ENCODE measurements at regions not wholly inside any gene's neighbourhood (a gene's known extent, or its start where the extent isn't known, plus 50 kb on each side); places are given as distances from the start of the nearest gene placed in this dataset.

- no peak for DNase-seq
These were observed 73.8 kb upstream of the CAV2 start for GRCh38 chr7:116425647-116426209.

GRCh38 chr7:116426428-116427156 is 72.9 kb upstream of the CAV2 start:
- no peak for DNase-seq

- DNase-seq, result no peak
These were observed 69.4 kb upstream of the CAV2 start for GRCh38 chr7:116429986-116430619.

GRCh38 chr7:116431787-116432526 is 67.6 kb upstream of the CAV2 start:
- no peak for DNase-seq

GRCh38 chr7:116432527-116432916 is 67.0 kb upstream of the CAV2 start:
- DNase-seq, result no peak

GRCh38 chr7:116433246-116433645 is 66.3 kb upstream of the CAV2 start:
- DNase-seq, result no peak

GRCh38 chr7:116434820-116435341 is 64.7 kb upstream of the CAV2 start:
- no peak for DNase-seq

GRCh38 chr7:116436305-116436826 is 63.2 kb upstream of the CAV2 start:
- no peak for DNase-seq

- no peak for DNase-seq
These were observed 61.3 kb upstream of the CAV2 start for GRCh38 chr7:116438267-116438666.

GRCh38 chr7:116439005-116439404 is 60.5 kb upstream of the CAV2 start:
- no peak for DNase-seq

- no peak for DNase-seq
These were observed 59.5 kb upstream of the CAV2 start for GRCh38 chr7:116439841-116440549.

- no peak for DNase-seq
These were observed 58.0 kb upstream of the CAV2 start for GRCh38 chr7:116441534-116441933.

GRCh38 chr7:116443101-116443523 is 56.4 kb upstream of the CAV2 start:
- no peak for DNase-seq

- no peak for DNase-seq
These were observed 55.9 kb upstream of the CAV2 start for GRCh38 chr7:116443646-116444045.

GRCh38 chr7:116445447-116446211 is 53.9 kb upstream of the CAV2 start:
- DNase-seq, result no peak

- DNase-seq, result no peak
These were observed 53.2 kb upstream of the CAV2 start for GRCh38 chr7:116446212-116446855.

GRCh38 chr7:116447436-116447835 is 52.1 kb upstream of the CAV2 start:
- DNase-seq, result no peak

GRCh38 chr7:116447966-116448839 is 51.3 kb upstream of the CAV2 start:
- no peak for DNase-seq

GRCh38 chr7:116449441-116449840 is 50.1 kb upstream of the CAV2 start:
- no peak for DNase-seq
